HL-60 (cell line): ENCODE measurements at regions not wholly inside any gene's neighbourhood (a gene's known extent, or its start where the extent isn't known, plus 50 kb on each side); places are given as distances from the start of the nearest gene placed in this dataset.

ENCODE experiments used
- CTCF ChIP-seq: IDR thresholded peaks from one replicate; pipeline ENCODE4 v1.5.1; 2011; ENCODE audit warnings: low read length, control low read depth, inconsistent platforms; ENCODE audit not compliant: insufficient read depth
- POLR2AphosphoS5 ChIP-seq: IDR thresholded peaks from 2 replicates; pipeline ENCODE4 v1.6.1; 2012; ENCODE audit warnings: low read depth
- REST ChIP-seq: IDR thresholded peaks from 2 replicates; pipeline ENCODE4 v1.6.1; 2012; ENCODE audit warnings: low read depth; ENCODE audit not compliant: insufficient replicate concordance

- no peak for TF ChIP-seq REST
- TF ChIP-seq CTCF, result no peak
- TF ChIP-seq POLR2AphosphoS5, result no peak
Observed at GRCh38 chr3:71912839-71913495, 128.0 kb upstream of the PROK2 start.
